GM19025 (cell line): ENCODE measurements at regions not wholly inside any gene's neighbourhood (a gene's known extent, or its start where the extent isn't known, plus 50 kb on each side); places are given as distances from the start of the nearest gene placed in this dataset.
"Not testable (repeated sequence)": the region's sequence is repeated elsewhere in the genome, so short reads cannot be mapped to it uniquely, and the experiment has no call there.

Source experiments
- ATAC-seq: cut with Tn5 transposase; IDR thresholded peaks from one replicate; pipeline ENCODE4 v1.9.1; 2021; ENCODE audit warnings: mild to moderate bottlenecking, low read depth, moderate library complexity; ENCODE audit not compliant: unreplicated experiment

- no peak for ATAC-seq
These were observed 189.6 kb downstream of the DUSP6 start for GRCh38 chr12:89162589-89163261.

GRCh38 chr12:89161557-89161956 is 190.7 kb downstream of the DUSP6 start:
- no peak for ATAC-seq

GRCh38 chr12:89160716-89161123 is 191.6 kb downstream of the DUSP6 start:
- ATAC-seq, result no peak

- ATAC-seq, result no peak
These were observed 194.9 kb downstream of the DUSP6 start for GRCh38 chr12:89157413-89157812.

GRCh38 chr12:89156862-89157262 is 195.4 kb downstream of the DUSP6 start:
- no peak for ATAC-seq

GRCh38 chr12:89156340-89156739 is 196.0 kb downstream of the DUSP6 start:
- ATAC-seq, result no peak

- ATAC-seq, result no peak
These were observed 196.5 kb downstream of the DUSP6 start for GRCh38 chr12:89155826-89156225.

- no peak for ATAC-seq
These were observed 197.4 kb downstream of the DUSP6 start for GRCh38 chr12:89154743-89155499.

GRCh38 chr12:89153341-89153740 is 199.0 kb downstream of the DUSP6 start:
- ATAC-seq, result no peak

GRCh38 chr12:89151536-89151935 is 200.8 kb downstream of the DUSP6 start:
- no peak for ATAC-seq

- ATAC-seq, result not testable (repeated sequence)
These were observed 201.5 kb downstream of the DUSP6 start for GRCh38 chr12:89150789-89151188.

GRCh38 chr12:89140602-89141238 is 211.6 kb downstream of the DUSP6 start:
- ATAC-seq, result no peak

- no peak for ATAC-seq
These were observed 212.2 kb downstream of the DUSP6 start for GRCh38 chr12:89140141-89140540.

GRCh38 chr12:89139390-89139789 is 212.9 kb downstream of the DUSP6 start:
- no peak for ATAC-seq

GRCh38 chr12:89138048-89138852 is 214.1 kb downstream of the DUSP6 start:
- no peak for ATAC-seq

- no peak for ATAC-seq
These were observed 216.2 kb downstream of the DUSP6 start for GRCh38 chr12:89135976-89136634.

GRCh38 chr12:89134213-89134770 is 218.0 kb downstream of the DUSP6 start:
- no peak for ATAC-seq

- no peak for ATAC-seq
These were observed 223.0 kb downstream of the DUSP6 start for GRCh38 chr12:89129167-89129870.

GRCh38 chr12:89126712-89127111 is 225.6 kb downstream of the DUSP6 start:
- ATAC-seq, result no peak
